Anterior cingulate cortex (tissue), 58 donors: ENCODE measurements at regions not wholly inside any gene's neighbourhood (a gene's known extent, or its start where the extent isn't known, plus 50 kb on each side); places are given as distances from the start of the nearest gene placed in this dataset.
"Not testable (repeated sequence)": the region's sequence is repeated elsewhere in the genome, so short reads cannot be mapped to it uniquely, and the experiment has no call there.

ENCODE experiments used
- DNase-seq, 58 donors: peaks; one replicate each; lab custom pipeline; 2025; lab: John Stamatoyannopoulos, UW

DNA sequence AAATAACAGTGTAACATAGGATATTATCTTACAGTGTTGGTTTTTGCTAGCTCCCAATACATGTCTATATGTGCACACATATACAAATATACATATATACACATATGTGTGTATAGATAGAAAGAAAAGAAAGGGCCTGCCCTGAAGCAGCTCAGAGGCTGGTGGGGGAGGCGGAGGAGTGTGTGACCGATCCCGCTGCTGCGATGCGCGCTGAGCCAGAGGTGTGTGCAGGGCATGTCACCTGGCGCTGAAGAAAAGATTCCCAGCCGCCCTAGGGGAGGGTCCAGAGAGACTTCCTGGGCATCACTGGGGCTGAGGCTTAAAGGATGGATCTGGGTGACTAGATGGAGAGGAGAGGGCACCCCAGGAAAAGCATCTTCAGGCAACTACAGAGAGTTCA is 110.2 kb downstream of the FAM50B start:
- DNase-seq = no peak

DNA sequence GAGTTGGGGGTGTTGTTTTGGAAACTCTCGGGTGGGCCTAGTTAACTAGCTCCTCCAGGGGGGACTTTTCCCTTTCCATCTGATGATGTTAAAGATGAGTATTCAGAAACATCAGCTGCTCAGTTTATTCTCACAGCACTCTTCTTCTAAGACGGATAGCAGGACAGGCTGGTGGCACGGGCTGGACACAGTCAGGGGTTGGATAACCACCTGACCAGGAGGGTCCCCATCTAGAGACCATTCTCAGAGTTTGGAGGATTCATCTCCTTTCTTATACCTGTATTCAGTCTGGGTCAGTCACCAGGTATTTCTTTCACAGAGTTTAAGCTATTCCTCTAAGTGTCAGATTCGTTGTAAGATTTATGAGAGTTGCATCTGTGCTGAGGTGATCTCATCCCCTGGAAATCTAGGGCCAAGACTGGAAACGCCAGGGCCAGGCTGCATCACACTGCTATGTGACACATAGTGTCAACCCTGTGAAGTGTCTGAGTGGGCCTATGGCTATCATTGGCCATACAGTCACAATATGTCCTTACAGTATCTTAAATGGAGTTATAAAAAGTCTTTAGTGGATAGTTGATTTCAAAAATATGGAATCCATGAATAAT is 111.7 kb downstream of the FAM50B start:
- DNase-seq = no peak

DNA sequence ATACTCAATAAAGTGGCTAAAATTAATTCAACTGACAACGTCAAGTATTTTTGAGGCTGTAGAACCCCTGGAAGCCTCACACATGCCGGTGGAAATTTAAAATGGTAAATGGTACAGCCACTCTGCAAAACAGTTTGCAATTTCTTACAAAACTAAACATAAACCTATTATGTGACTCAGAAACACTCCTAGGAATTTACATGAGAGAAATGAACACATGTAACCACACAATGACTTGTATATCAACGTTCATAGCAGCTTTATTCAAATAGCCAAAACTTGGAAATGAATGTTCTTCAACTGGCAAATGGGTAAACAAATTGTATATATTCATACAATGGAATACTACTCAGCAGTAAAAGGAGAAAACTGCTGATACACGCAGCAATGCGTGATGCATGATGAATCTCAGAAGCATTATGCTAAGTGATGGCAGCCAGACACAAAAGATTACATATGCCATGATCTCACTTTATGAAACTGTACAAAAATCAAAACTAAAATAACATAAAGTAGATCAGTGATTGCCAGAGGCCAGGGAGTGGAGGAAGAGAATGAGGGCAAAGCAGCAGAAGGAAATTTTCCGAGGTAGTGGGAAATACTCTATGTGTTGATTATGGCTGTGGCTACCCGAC is 112.5 kb downstream of the FAM50B start:
- DNase-seq = no peak

DNA sequence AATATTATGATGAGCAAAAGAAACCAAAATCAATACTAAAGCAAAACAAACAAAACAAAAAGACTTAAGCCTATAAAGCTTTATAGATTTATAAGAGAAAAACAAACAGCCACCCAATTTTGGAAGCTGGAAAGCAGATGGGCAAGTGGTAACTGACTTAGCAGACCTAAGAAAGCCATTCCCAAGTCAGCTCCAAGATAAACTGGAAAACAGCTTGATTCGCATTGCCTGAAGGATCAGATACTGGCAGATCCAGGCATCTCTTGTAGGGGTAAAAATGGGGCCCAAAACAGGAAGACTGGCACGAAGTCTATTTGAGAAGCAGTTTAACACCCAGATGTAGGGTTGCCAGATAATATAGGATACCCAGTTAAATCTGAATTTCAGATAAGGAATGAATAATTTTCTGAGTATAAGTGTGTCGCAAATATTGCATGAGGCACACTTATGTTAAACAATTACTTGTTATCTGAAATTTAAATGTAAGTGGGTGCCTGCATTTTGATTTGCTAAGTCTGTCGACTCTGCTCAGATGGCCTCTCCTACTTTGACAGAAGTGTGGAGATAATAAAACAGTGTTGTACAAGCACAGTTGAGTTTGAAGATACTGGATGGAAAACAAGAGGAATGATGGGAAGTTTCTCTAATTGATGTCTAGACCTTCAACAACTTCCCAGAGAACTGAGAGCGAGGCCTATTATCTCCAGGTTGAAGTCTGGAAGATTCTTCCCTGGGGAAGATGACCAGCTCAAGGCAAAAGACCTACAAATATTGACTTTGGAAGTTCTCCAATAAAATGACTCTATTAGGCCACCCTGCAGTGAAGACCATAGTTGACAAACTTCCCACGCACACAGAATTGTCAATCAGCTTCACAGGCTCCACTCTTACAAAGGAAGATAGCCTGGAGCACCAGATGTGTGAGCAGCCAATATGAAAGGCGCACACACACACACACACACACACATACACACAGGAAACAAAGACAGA is 113.4 kb downstream of the FAM50B start:
- DNase-seq = no peak

- DNase-seq = no peak
Measured at GRCh38 chr6:3963426-3963825, 114.3 kb downstream of the FAM50B start.

GRCh38 chr6:3965071-3965718 is 113.7 kb downstream of the FAM217A start:
- DNase-seq = no peak

- DNase-seq = no peak
Measured at GRCh38 chr6:3966426-3966825, 112.5 kb downstream of the FAM217A start.

GRCh38 chr6:3970097-3970496 is 108.8 kb downstream of the FAM217A start:
- no peak for DNase-seq

- not testable (repeated sequence) for DNase-seq
Measured at GRCh38 chr6:3973152-3973551, 105.8 kb downstream of the FAM217A start.

- DNase-seq = peak in 43 of 58 donors; percentile 1 to 74 (median 20)
Measured at GRCh38 chr6:3977875-3978711, 100.8 kb downstream of the FAM217A start.

DNA sequence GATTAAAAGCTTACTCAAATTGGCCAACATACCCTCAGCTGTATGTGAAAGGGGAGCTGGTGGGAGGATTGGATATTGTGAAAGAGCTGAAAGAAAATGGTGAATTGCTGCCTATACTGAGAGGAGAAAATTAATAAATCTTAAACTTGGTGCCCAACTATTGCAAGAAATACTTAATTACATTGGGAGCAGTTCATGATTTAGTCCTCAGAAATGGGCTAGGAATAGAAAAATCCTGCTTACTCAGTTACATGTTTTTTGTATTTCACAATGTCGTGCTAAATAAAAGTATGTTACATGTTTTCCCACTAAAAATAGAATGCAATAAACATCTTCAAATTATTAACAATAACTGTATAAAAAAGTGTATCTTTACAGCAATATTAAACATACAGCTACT is 100.0 kb downstream of the FAM217A start:
- DNase-seq = not testable (repeated sequence)

DNA sequence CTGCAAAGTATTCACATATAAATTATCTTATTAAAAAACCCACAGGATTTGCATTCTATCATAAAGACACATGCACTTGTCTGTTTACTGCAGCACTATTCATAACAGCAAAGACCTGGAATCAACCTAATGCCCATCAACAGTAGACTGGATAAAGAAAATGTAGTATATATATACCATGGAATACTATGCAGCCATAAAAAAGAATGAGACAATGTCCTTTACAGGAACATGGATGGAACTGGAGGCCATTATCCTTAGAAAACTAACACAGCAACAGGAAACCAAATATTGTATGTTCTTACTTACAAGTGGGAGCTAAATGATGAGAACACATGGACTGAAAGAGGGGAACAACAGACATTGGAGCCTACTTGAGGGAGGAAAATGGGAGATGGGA is 97.0 kb downstream of the FAM217A start:
- DNase-seq = no peak

- DNase-seq = no peak
Measured at GRCh38 chr6:3983778-3984177, 95.2 kb downstream of the FAM217A start.

GRCh38 chr6:3984494-3984893 is 94.4 kb downstream of the FAM217A start:
- no peak for DNase-seq

GRCh38 chr6:3986241-3986640 is 92.7 kb downstream of the FAM217A start:
- DNase-seq = no peak

GRCh38 chr6:3987053-3987452 is 91.9 kb downstream of the FAM217A start:
- no peak for DNase-seq

- no peak for DNase-seq
Measured at GRCh38 chr6:3987576-3987975, 91.4 kb downstream of the FAM217A start.

- peak in 57 of 58 donors; percentile 12 to 89 (median 75) for DNase-seq
Measured at GRCh38 chr6:3990692-3991491, 88.0 kb downstream of the FAM217A start.

- no peak for DNase-seq
Measured at GRCh38 chr6:3991941-3992340, 87.0 kb downstream of the FAM217A start.
